ENCODE measurements at regions not wholly inside any gene's neighbourhood (a gene's known extent, or its start where the extent isn't known, plus 50 kb on each side); places are given as distances from the start of the nearest gene placed in this dataset.

GRCh38 chr22:26893173-26894110 lies 236.1 kb downstream of the MIAT start:
- peak; percentile 24 for DNase-seq (ENCODE audit: low spot score)

- DNase-seq (ENCODE audit: low spot score) = no peak
Observed at GRCh38 chr22:26894362-26894761, 237.0 kb downstream of the MIAT start.

GRCh38 chr22:26894766-26895485 lies 237.5 kb downstream of the MIAT start:
- DNase-seq (ENCODE audit: low spot score) = peak; percentile 89

GRCh38 chr22:26897384-26897783 lies 240.0 kb downstream of the MIAT start:
- no peak for DNase-seq (ENCODE audit: low spot score)

- DNase-seq (ENCODE audit: low spot score) = no peak
Observed at GRCh38 chr22:26898946-26899605, 241.7 kb downstream of the MIAT start.

GRCh38 chr22:26900787-26901186 lies 243.4 kb downstream of the MIAT start:
- no peak for DNase-seq (ENCODE audit: low spot score)

GRCh38 chr22:26901198-26901816 lies 243.9 kb downstream of the MIAT start:
- DNase-seq (ENCODE audit: low spot score) = no peak

- no peak for DNase-seq (ENCODE audit: low spot score)
Observed at GRCh38 chr22:26902401-26903029, 245.1 kb downstream of the MIAT start.

GRCh38 chr22:26903030-26903856 lies 245.9 kb downstream of the MIAT start:
- DNase-seq (ENCODE audit: low spot score) = no peak

- no peak for DNase-seq (ENCODE audit: low spot score)
Observed at GRCh38 chr22:26904483-26904882, 247.1 kb downstream of the MIAT start.

GRCh38 chr22:26905076-26905475 lies 247.7 kb downstream of the MIAT start:
- DNase-seq (ENCODE audit: low spot score) = no peak

- no peak for DNase-seq (ENCODE audit: low spot score)
Observed at GRCh38 chr22:26905640-26906039, 248.3 kb downstream of the MIAT start.

- no peak for DNase-seq (ENCODE audit: low spot score)
Observed at GRCh38 chr22:26906464-26906863, 249.1 kb downstream of the MIAT start.

- DNase-seq (ENCODE audit: low spot score) = no peak
Observed at GRCh38 chr22:26907366-26907765, 250.0 kb downstream of the MIAT start.

- DNase-seq (ENCODE audit: low spot score) = no peak
Observed at GRCh38 chr22:26910845-26911244, 253.5 kb downstream of the MIAT start.

GRCh38 chr22:26912655-26913345 lies 255.4 kb downstream of the MIAT start:
- no peak for DNase-seq (ENCODE audit: low spot score)

- DNase-seq (ENCODE audit: low spot score) = no peak
Observed at GRCh38 chr22:26914519-26915185, 257.3 kb downstream of the MIAT start.

GRCh38 chr22:26916236-26916635 lies 258.8 kb downstream of the MIAT start:
- no peak for DNase-seq (ENCODE audit: low spot score)

GRCh38 chr22:26918226-26918625 lies 260.8 kb downstream of the MIAT start:
- no peak for DNase-seq (ENCODE audit: low spot score)

GRCh38 chr22:26921726-26922125 lies 264.3 kb downstream of the MIAT start:
- no peak for DNase-seq (ENCODE audit: low spot score)

Measured in AG20443 (cell line).